ENCODE measurements at regions not wholly inside any gene's neighbourhood (a gene's known extent, or its start where the extent isn't known, plus 50 kb on each side); places are given as distances from the start of the nearest gene placed in this dataset.

- Histone ChIP-seq H3K9me3 (no peaks in the 10 kb centered on the region), H3K36me3 (ENCODE audit: low read depth) (no peaks in the 10 kb centered on the region), H3K4me3 (no peak overlapping the region), H3K4me1 (ENCODE audit: low read depth) (no peaks in the 10 kb centered on the region)
- no peak for ATAC-seq
- no peak for DNase-seq
- intact Hi-C loops (cut with DNase I, micrococcal nuclease), result no loop called here
- TF ChIP-seq CTCF (IDR thresholded peaks at IDR 0.05), result no peak
Observed at GRCh38 chr2:12083713-12084419, 337.4 kb downstream of the LPIN1 start.

- Histone ChIP-seq H3K36me3 (ENCODE audit: low read depth) (no peaks in the 10 kb centered on the region), H3K4me3 (no peak overlapping the region), H3K9me3 (no peaks in the 10 kb centered on the region), H3K4me1 (ENCODE audit: low read depth) (no peaks in the 10 kb centered on the region)
- ATAC-seq (no peak), DNase-seq (no peak)
- no peak for TF ChIP-seq CTCF (IDR thresholded peaks at IDR 0.05)
- intact Hi-C loops (cut with DNase I, micrococcal nuclease), result no loop called here
Observed at GRCh38 chr2:12087175-12087574, 340.7 kb downstream of the LPIN1 start.

GRCh38 chr2:12087671-12088380, 341.4 kb downstream of the LPIN1 start:
- intact Hi-C loops (cut with DNase I, micrococcal nuclease), result no loop called here
- DNase-seq (no peak), ATAC-seq (no peak)
- Histone ChIP-seq H3K9me3 (no peaks in the 10 kb centered on the region), H3K4me3 (no peak overlapping the region), H3K4me1 (ENCODE audit: low read depth) (no peaks in the 10 kb centered on the region), H3K36me3 (ENCODE audit: low read depth) (no peaks in the 10 kb centered on the region)
- no peak for TF ChIP-seq CTCF (IDR thresholded peaks at IDR 0.05)

GRCh38 chr2:12089001-12089400, 342.6 kb downstream of the LPIN1 start:
- no peak for DNase-seq
- Histone ChIP-seq H3K4me1 (ENCODE audit: low read depth) (no peaks in the 10 kb centered on the region), H3K36me3 (ENCODE audit: low read depth) (no peaks in the 10 kb centered on the region), H3K4me3 (no peak overlapping the region), H3K9me3 (no peaks in the 10 kb centered on the region)
- TF ChIP-seq CTCF (IDR thresholded peaks at IDR 0.05), result no peak
- no peak for ATAC-seq
- intact Hi-C loops (cut with DNase I, micrococcal nuclease), result no loop called here

- no peaks in the 10 kb centered on the region for H3K4me1 ChIP-seq (ENCODE audit: low read depth)
- no peak for ATAC-seq
Observed at GRCh38 chr2:12089496-12089895, 343.1 kb downstream of the LPIN1 start.

More at GRCh38 chr2:12089496-12089895, 343.1 kb downstream of the LPIN1 start:
- no peaks in the 10 kb centered on the region for H3K9me3 ChIP-seq
- no peaks in the 10 kb centered on the region for H3K36me3 ChIP-seq (ENCODE audit: low read depth)
- no peak for DNase-seq
- H3K4me3 ChIP-seq, result no peak overlapping the region
- intact Hi-C loops (cut with DNase I, micrococcal nuclease), result no loop called here
- TF ChIP-seq CTCF (IDR thresholded peaks at IDR 0.05), result no peak

All from mucosa of descending colon (tissue), 3 donors.